ENCODE measurements at regions not wholly inside any gene's neighbourhood (a gene's known extent, or its start where the extent isn't known, plus 50 kb on each side); places are given as distances from the start of the nearest gene placed in this dataset.

DNA sequence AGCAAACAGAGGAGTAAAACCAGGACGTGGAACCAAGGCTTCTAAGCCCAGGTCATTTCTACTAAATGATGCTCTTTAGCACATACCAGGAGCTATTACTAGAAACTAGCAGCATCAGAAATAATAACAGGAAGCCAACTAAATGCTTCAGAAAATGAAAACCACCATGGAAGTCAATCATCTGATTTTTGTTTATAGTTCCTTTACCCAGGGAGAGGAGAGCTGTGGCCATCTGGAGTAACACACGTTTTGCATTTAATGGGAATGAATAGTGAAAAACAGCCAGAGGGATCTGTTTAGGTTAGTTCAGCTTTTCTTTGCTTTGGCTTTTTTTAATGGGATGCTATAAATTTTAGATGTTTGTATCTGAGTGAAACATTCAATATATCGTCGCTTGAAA, 250.7 kb upstream of the ARHGAP20 start:
- H4K20me1 ChIP-seq (ENCODE audit: insufficient read depth), result no peaks in the 10 kb centered on the region
- no peaks in the 10 kb centered on the region for H3K79me2 ChIP-seq (ENCODE audit: insufficient read depth, low read length)
- intact Hi-C loops (cut with micrococcal nuclease), result no loop called here
- ChIA-PET CTCF (no interaction called here), RAD21 (ENCODE audit: low non-redundant PET in 1 of 2, low total read pairs in 2 of 2, uncharacterized antibody in 2 of 2, unreplicated experiment in 2 of 2) (no interaction called here), POLR2A (no interaction called here)
- no peaks in the 10 kb centered on the region for H3K9me3 ChIP-seq (ENCODE audit: control insufficient read depth in 1 of 2, insufficient read depth in 1 of 2, low read depth in 1 of 2, low read length in 2 of 2)
- ATAC-seq (no peak), DNase-seq (ENCODE audit: low read depth, low spot score) (no peak)
- no peak overlapping the region for H3K4me2 ChIP-seq (ENCODE audit: low read length)
- H3K27ac ChIP-seq (ENCODE audit: low read depth, low read length), result no peak overlapping the region
- TF ChIP-seq, protein P1, sequence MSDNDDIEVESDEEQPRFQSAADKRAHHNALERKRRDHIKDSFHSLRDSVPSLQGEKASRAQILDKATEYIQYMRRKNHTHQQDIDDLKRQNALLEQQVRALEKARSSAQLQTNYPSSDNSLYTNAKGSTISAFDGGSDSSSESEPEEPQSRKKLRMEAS (IDR thresholded peaks at IDR 0.05), result no peak
- no peak for TF ChIP-seq YY1 (IDR thresholded peaks at IDR 0.05; ENCODE audit: extremely low read depth, insufficient replicate concordance, low read depth, low read length)
- no TSS peak for BruUV-seq (replicated peaks)
- H3K9me2 ChIP-seq (ENCODE audit: insufficient read depth), result no peaks in the 10 kb centered on the region
- no peaks in the 10 kb centered on the region for H3K36me3 ChIP-seq (ENCODE audit: control insufficient read depth in 1 of 2, insufficient read depth in 2 of 2, low read length in 2 of 2)
- no peaks in the 10 kb centered on the region for H3K4me1 ChIP-seq (ENCODE audit: control insufficient read depth in 1 of 2, insufficient read depth in 2 of 2, low read length in 2 of 2)
- H3K27me3 ChIP-seq (ENCODE audit: insufficient read depth, low read length), result peaks cover 27% of the 10 kb centered on the region
- no peak overlapping the region for H3K9ac ChIP-seq (ENCODE audit: low read length)
- H2AFZ ChIP-seq (ENCODE audit: low read depth, low read length, poor library complexity, severe bottlenecking), result no peak overlapping the region
- H3K4me3 ChIP-seq (replicated peaks in 1 of 2; ENCODE audit: low read depth in 1 of 2, low read length in 2 of 2), result no peak overlapping the region

DNA sequence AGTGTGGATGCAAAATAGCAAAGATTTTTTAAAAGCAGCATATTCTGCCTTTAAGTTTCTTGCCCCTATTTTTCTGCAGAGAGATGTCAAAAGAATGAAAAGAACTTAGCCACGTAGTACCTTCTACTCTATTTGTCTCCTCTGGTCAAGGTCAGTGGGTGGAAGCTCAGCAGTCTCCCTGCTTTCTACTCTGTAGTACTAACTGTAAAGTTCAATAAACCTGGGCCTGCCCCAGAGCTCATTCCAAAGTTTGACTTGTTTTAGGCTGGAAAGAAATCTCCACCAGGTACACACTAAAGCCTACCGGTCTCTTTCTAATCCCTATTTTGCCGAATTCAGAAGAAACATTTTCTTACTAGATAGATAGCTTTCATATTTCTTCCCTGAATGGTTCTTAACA, 247.9 kb upstream of the ARHGAP20 start:
- Histone ChIP-seq H3K4me1 (ENCODE audit: control insufficient read depth in 1 of 2, insufficient read depth in 2 of 2, low read length in 2 of 2) (no peaks in the 10 kb centered on the region), H3K27ac (ENCODE audit: low read depth, low read length) (no peak overlapping the region), H3K9ac (ENCODE audit: low read length) (no peak overlapping the region), H4K20me1 (ENCODE audit: insufficient read depth) (no peaks in the 10 kb centered on the region), H3K4me3 (replicated peaks in 1 of 2; ENCODE audit: low read depth in 1 of 2, low read length in 2 of 2) (no peak overlapping the region), H3K27me3 (ENCODE audit: insufficient read depth, low read length) (peaks cover 27% of the 10 kb centered on the region), H2AFZ (ENCODE audit: low read depth, low read length, poor library complexity, severe bottlenecking) (no peak overlapping the region), H3K9me3 (ENCODE audit: control insufficient read depth in 1 of 2, insufficient read depth in 1 of 2, low read depth in 1 of 2, low read length in 2 of 2) (no peaks in the 10 kb centered on the region), H3K79me2 (ENCODE audit: insufficient read depth, low read length) (no peaks in the 10 kb centered on the region), H3K9me2 (ENCODE audit: insufficient read depth) (no peaks in the 10 kb centered on the region), H3K4me2 (ENCODE audit: low read length) (no peak overlapping the region), H3K36me3 (ENCODE audit: control insufficient read depth in 1 of 2, insufficient read depth in 2 of 2, low read length in 2 of 2) (no peaks in the 10 kb centered on the region)
- RAD21 ChIA-PET (ENCODE audit: low non-redundant PET in 1 of 2, low total read pairs in 2 of 2, uncharacterized antibody in 2 of 2, unreplicated experiment in 2 of 2), result no interaction called here
- ATAC-seq, result no peak
- CTCF ChIA-PET, result no interaction called here
- POLR2A ChIA-PET, result no interaction called here
- no TSS peak for BruUV-seq (replicated peaks)
- intact Hi-C loops (cut with micrococcal nuclease), result no loop called here
- DNase-seq (ENCODE audit: low read depth, low spot score), result no peak
- TF ChIP-seq FOSL1 (IDR thresholded peaks at IDR 0.05; ENCODE audit: low read depth), result no peak
- no peak for TF ChIP-seq TCF7L2 (IDR thresholded peaks at IDR 0.05; ENCODE audit: borderline replicate concordance, extremely low read depth, insufficient read depth, insufficient read length)
- no peak for TF ChIP-seq ZFX (IDR thresholded peaks at IDR 0.05)
- TF ChIP-seq, protein P2, sequence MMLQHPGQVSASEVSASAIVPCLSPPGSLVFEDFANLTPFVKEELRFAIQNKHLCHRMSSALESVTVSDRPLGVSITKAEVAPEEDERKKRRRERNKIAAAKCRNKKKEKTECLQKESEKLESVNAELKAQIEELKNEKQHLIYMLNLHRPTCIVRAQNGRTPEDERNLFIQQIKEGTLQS (IDR thresholded peaks at IDR 0.05), result no peak
- no peak for TF ChIP-seq SRF (IDR thresholded peaks at IDR 0.05; ENCODE audit: low read depth)
- TF ChIP-seq, protein P3, sequence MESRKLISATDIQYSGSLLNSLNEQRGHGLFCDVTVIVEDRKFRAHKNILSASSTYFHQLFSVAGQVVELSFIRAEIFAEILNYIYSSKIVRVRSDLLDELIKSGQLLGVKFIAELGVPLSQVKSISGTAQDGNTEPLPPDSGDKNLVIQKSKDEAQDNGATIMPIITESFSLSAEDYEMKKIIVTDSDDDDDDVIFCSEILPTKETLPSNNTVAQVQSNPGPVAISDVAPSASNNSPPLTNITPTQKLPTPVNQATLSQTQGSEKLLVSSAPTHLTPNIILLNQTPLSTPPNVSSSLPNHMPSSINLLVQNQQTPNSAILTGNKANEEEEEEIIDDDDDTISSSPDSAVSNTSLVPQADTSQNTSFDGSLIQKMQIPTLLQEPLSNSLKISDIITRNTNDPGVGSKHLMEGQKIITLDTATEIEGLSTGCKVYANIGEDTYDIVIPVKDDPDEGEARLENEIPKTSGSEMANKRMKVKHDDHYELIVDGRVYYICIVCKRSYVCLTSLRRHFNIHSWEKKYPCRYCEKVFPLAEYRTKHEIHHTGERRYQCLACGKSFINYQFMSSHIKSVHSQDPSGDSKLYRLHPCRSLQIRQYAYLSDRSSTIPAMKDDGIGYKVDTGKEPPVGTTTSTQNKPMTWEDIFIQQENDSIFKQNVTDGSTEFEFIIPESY (IDR thresholded peaks at IDR 0.05; ENCODE audit: extremely low read depth, insufficient replicate concordance, low read length), result no peak
- TF ChIP-seq YY1 (IDR thresholded peaks at IDR 0.05; ENCODE audit: extremely low read depth, insufficient replicate concordance, low read depth, low read length), result no peak
- no peak for TF ChIP-seq POLR2A (IDR thresholded peaks at IDR 0.05; ENCODE audit: borderline replicate concordance, extremely low read depth, insufficient read depth, insufficient read length)
